HG03095 (cell line): ENCODE measurements at regions not wholly inside any gene's neighbourhood (a gene's known extent, or its start where the extent isn't known, plus 50 kb on each side); places are given as distances from the start of the nearest gene placed in this dataset.

ENCODE experiments used
- ATAC-seq: cut with Tn5 transposase; IDR thresholded peaks from one replicate; pipeline ENCODE4 v1.9.1; 2021; ENCODE audit warnings: moderate library complexity; ENCODE audit not compliant: unreplicated experiment

GRCh38 chr4:156019246-156019645 lies 65.6 kb upstream of the CTSO start:
- ATAC-seq = no peak

- no peak for ATAC-seq
These were observed 64.7 kb upstream of the CTSO start for GRCh38 chr4:156018383-156018782.

GRCh38 chr4:156015781-156016180 lies 62.1 kb upstream of the CTSO start:
- ATAC-seq = no peak

- no peak for ATAC-seq
These were observed 52.5 kb upstream of the CTSO start for GRCh38 chr4:156006192-156006591.
